Breast epithelium (tissue), 4 donors: ENCODE measurements at regions not wholly inside any gene's neighbourhood (a gene's known extent, or its start where the extent isn't known, plus 50 kb on each side); places are given as distances from the start of the nearest gene placed in this dataset.

Source experiments
- DNase-seq, 2 donors: peaks; one replicate each; pipeline ENCODE4 v3.0.0-alpha.2; 2019; ENCODE audit warnings: low spot score in 2 of 2
- H3K27ac ChIP-seq, 2 donors: fragments of 200-600 bp; sonication (generic) in 1 of 2; one replicate each; pipeline ENCODE4 v1.5.1; 2016 to 2019; ENCODE audit warnings: mild to moderate bottlenecking in 1 of 2
- H3K27me3 ChIP-seq, 2 donors: fragments of 200-600 bp; sonication (generic) in 1 of 2; one replicate each; pipeline versions ENCODE4 v1.5.1 to v1.6.0; 2017 to 2019; ENCODE audit warnings: control low read depth in 1 of 2, mild to moderate bottlenecking in 1 of 2
- H3K36me3 ChIP-seq: fragments of 200-600 bp; one replicate; pipeline ENCODE4 v1.5.1; 2019
- H3K4me1 ChIP-seq, 2 donors: fragments of 200-600 bp; sonication (generic); one replicate each; pipeline ENCODE4 v1.5.1; 2016 to 2019; ENCODE audit warnings: control low read depth in 1 of 2
- H3K4me3 ChIP-seq, 3 donors: fragments of 200-600 bp; sonication (generic); 1 replicate in 2 of 3; 2 replicates in 1 of 3; pipeline ENCODE4 v1.5.1; 2016 to 2019; ENCODE audit warnings: mild to moderate bottlenecking in 3 of 3, moderate library complexity in 2 of 3
- H3K9me3 ChIP-seq, 2 donors: fragments of 200-600 bp; sonication (generic) in 1 of 2; one replicate each; pipeline ENCODE4 v1.5.1; 2016 to 2019; ENCODE audit warnings: control low read depth in 1 of 2
- CTCF ChIP-seq, 3 donors: fragments of 450-650 bp; IDR thresholded peaks; one replicate each; pipeline ENCODE4 v1.5.1; 2016 to 2017; ENCODE audit warnings: antibody characterized with exemption in 3 of 3, mild to moderate bottlenecking in 3 of 3, moderate library complexity in 3 of 3
- POLR2A ChIP-seq: fragments of 450-650 bp; IDR thresholded peaks from one replicate; pipeline ENCODE4 v1.6.1; 2016; ENCODE audit warnings: antibody characterized with exemption, mild to moderate bottlenecking, moderate library complexity
- POLR2AphosphoS5 ChIP-seq, 3 donors: sonication (generic); formaldehyde crosslinking; IDR thresholded peaks; one replicate each; pipeline ENCODE4 v1.6.1; 2017; ENCODE audit warnings: antibody characterized with exemption in 3 of 3
- intact Hi-C: fragments of 100-400 bp; cut with DNase I; formaldehyde crosslinking; loops from one replicate; pipeline ENCODE4 v1.15.1; 2023; ENCODE audit warnings: low total_unique reads

GRCh38 chr20:61126369-61127195 lies 125.5 kb upstream of the CDH4 start:
- intact Hi-C loops, result no loop called here
- Histone ChIP-seq H3K27ac (no peak overlapping the region), H3K27me3 (peaks cover 0 to 4% of the 10 kb centered on the region in 2 donors), H3K9me3 (no peaks in the 10 kb centered on the region), H3K36me3 (no peaks in the 10 kb centered on the region), H3K4me1 (no peaks in the 10 kb centered on the region), H3K4me3 (no peak overlapping the region)
- DNase-seq, result no peak
- TF ChIP-seq POLR2A (no peak), POLR2AphosphoS5 (IDR thresholded peaks at IDR 0.05) (no peak), CTCF (IDR thresholded peaks at IDR 0.05) (no peak)

- no peak for TF ChIP-seq POLR2AphosphoS5 (IDR thresholded peaks at IDR 0.05)
- no peak for TF ChIP-seq CTCF (IDR thresholded peaks at IDR 0.05)
- TF ChIP-seq POLR2A, result no peak
- no peak overlapping the region for H3K4me3 ChIP-seq
- H3K9me3 ChIP-seq, result no peaks in the 10 kb centered on the region
- no peaks in the 10 kb centered on the region for H3K36me3 ChIP-seq
- intact Hi-C loops, result no loop called here
- peaks cover 0 to 4% of the 10 kb centered on the region in 2 donors for H3K27me3 ChIP-seq
- no peaks in the 10 kb centered on the region for H3K4me1 ChIP-seq
- DNase-seq, result no peak
- no peak overlapping the region for H3K27ac ChIP-seq
Measured at GRCh38 chr20:61127311-61128039, 124.6 kb upstream of the CDH4 start.

- intact Hi-C loops, result no loop called here
Measured at GRCh38 chr20:61128701-61129269, 123.3 kb upstream of the CDH4 start.

GRCh38 chr20:61129311-61129710 lies 122.8 kb upstream of the CDH4 start:
- TF ChIP-seq POLR2A (no peak), POLR2AphosphoS5 (IDR thresholded peaks at IDR 0.05) (no peak), CTCF (IDR thresholded peaks at IDR 0.05) (no peak)
- Histone ChIP-seq H3K27ac (no peak overlapping the region), H3K27me3 (peaks cover 0 to 4% of the 10 kb centered on the region in 2 donors), H3K4me1 (no peaks in the 10 kb centered on the region), H3K4me3 (no peak overlapping the region), H3K36me3 (no peaks in the 10 kb centered on the region), H3K9me3 (no peaks in the 10 kb centered on the region)
- no peak for DNase-seq
- intact Hi-C loops, result no loop called here

More at GRCh38 chr20:61128701-61129269, 123.3 kb upstream of the CDH4 start:
- DNase-seq, result no peak
- Histone ChIP-seq H3K4me1 (no peaks in the 10 kb centered on the region), H3K27ac (no peak overlapping the region), H3K9me3 (no peaks in the 10 kb centered on the region), H3K27me3 (peaks cover 0 to 4% of the 10 kb centered on the region in 2 donors), H3K36me3 (no peaks in the 10 kb centered on the region), H3K4me3 (no peak overlapping the region)
- TF ChIP-seq CTCF (IDR thresholded peaks at IDR 0.05), result no peak

GRCh38 chr20:61130156-61130555 lies 121.9 kb upstream of the CDH4 start:
- DNase-seq, result no peak
- Histone ChIP-seq H3K27ac (no peak overlapping the region), H3K4me3 (no peak overlapping the region), H3K27me3 (peaks cover 0 to 4% of the 10 kb centered on the region in 2 donors), H3K9me3 (no peaks in the 10 kb centered on the region), H3K36me3 (no peaks in the 10 kb centered on the region), H3K4me1 (no peaks in the 10 kb centered on the region)
- intact Hi-C loops, result no loop called here
- TF ChIP-seq POLR2AphosphoS5 (IDR thresholded peaks at IDR 0.05) (no peak), POLR2A (no peak), CTCF (IDR thresholded peaks at IDR 0.05) (no peak)
